ENCODE measurements at regions not wholly inside any gene's neighbourhood (a gene's known extent, or its start where the extent isn't known, plus 50 kb on each side); places are given as distances from the start of the nearest gene placed in this dataset.

DNA sequence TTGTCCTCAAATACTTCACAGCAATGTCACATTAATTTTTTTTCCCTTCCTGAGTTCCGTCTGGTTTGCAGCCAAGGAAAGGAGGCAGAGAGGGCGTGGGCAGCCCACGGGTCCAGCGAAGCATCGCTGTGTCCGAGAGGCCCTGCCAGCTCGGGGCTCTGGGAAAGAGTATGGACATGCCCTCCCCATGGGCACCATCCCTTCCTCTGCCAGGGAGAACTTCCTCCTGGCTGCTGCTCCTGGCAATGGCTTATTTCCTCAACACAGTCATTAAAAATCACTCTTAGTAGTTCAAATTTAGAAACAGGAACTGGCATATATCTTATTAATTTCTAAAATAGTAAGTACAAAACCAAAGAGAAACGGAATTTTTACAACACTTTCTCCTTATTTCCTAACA, 115.4 kb downstream of the RIPK4 start:
- FAIRE-seq, result no peak

DNA sequence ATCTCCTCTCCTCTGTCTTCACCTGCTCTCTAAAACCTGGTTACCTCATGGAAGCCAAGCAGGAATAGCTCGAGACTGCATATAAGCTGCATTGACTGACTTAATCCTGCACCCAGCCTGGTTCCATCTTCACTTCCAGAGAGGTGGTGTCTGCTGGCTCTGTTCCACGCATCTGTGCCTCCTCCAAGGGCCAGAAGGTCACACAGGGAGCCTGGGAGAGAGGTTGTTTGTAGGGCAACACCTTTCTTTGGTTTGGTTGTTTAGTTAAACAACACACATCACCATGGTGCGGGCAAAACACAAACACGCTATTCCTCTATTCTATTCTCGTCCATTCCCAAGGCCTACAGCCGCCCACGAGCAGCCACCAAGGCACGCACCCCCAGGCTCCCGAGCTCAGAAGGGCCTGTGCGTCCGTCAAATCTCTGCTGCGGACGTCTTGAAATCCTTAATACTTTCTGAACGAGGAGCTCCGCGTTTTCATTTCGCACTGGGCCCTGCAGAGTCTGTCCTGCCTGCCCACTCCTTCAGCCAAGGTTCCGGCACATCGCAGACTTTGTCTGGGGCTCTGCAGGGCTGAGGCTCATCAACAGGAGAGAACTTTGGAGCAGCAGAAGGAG, 116.2 kb downstream of the RIPK4 start:
- no peak for FAIRE-seq

DNA sequence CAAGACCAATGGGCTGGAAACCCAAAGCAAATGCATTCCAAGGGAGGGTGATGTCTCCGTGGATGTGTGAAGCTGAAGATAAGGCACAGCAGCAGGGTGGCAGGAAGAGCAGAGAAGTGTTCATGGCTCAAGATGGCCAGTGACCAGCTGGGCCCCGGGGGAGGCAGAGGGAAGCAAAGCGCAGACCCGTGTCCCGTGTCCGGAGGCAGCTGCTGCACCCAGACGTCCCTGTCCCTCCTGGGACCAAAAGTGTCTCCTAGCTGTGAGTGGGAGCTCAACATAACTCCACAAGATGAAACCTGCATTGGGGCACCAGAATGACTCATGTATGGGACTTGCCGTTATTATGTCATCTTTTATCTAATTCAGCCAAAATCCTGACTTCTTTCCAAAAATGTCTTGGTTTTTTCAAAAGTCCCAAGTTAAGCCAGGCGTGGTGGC, 118.2 kb downstream of the RIPK4 start:
- FAIRE-seq, result no peak

DNA sequence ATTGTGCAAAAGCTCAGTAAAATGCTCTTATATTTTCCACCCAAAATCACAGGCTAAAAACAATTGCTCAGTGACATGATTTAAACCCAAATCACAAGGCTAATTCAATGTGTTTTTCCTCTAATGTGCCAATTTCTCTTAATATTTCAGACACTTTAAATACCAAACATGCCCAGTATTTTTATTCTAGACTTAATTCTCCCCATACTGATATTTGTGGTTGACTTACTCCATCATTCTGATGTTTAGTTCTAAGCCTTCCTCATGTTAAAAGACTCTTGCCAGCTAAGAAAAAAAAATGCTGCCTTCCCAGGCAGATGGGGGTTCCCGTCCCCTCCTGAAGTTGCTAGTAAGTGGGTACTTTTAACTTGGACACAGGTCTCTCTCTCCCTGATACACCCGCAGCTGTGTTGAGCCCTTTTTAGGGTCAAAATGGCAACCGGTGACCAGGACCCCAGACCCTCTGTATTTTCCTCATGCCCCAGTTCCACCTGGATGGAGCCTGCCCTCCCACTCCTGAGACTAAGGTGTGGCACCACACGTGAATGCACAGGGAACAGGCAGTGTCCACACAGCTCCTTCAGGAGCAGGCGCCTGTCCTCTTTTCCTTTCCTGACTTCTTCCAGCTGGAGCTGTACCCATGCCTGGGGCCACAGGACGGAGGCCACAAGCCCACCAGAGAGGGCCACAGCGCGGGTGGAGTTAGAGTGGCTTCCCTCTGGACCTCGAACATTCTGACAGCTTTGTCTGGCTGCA, 118.9 kb downstream of the RIPK4 start:
- no peak for FAIRE-seq

DNA sequence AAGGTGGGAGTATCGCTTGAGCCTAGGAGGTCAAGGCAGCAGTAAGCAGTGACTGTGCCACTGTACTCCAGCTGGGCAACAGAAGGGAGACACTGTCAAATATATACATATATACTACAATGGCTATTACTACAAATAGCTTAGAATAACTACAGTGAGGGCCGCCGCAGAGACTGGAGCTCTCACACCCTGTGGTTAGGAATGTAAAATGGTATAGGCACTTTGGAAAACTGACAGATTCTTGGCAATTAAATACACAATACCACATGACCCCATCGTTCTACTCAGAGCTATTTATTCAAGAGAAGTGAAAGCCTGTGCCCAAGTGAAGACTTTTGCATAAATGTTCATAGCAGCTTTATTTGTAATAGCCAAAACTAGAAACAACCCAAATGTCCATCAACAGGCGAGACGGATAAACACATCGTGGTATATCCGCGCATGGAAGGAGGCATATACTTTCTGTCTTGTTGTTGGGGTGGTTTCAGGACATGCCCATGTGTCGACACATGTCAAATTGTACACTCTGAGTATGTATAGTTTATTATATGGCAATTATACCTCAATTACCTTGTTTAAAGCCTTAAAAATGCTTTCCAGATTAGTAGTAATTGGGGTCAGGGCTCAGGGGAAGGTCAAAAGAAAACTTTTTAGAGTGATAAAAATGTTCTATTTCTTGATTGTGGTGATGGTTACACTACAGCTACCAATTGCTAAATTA, 123.4 kb downstream of the RIPK4 start:
- FAIRE-seq, result no peak

DNA sequence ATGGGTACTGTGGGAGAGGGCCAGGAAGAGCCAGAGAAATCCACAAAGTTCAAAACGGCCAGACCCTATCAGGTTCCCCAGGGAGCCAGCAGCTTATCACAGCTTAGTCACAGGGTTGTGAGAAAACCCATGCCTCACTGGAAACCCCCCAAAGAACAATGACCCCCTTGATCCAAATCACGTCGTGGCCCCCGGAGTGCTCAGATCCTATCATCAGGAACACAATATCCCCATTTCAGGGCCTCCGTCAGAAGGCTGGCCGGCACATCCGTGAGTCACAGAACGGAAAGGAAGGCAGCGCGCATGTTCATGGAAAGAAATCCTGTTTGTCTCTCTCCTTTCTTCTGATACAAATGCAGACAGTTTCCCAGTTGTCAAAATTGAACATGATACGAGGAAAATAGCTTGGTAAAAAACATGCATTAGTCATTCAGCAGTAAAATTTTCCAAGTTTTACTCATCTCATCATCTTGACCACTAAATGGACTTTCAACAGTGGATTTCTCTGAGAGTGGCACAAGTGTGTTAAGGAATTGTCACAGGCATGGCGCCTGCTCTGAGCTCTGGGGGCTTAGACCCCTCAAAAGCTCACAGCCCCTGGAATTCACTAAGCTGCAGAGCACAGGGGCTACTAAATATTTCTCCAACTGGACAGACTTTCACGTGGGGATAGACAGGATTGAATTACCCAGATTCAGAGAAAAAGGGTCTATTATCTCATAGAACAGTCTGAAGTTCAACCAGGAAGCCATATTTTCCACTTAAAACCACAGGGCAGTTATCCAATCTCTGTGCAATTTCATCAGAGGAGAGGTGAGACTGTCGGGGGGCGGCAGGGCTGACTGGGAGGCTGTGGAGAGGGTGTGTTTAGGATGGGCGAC, 124.8 kb downstream of the RIPK4 start:
- FAIRE-seq, result no peak

DNA sequence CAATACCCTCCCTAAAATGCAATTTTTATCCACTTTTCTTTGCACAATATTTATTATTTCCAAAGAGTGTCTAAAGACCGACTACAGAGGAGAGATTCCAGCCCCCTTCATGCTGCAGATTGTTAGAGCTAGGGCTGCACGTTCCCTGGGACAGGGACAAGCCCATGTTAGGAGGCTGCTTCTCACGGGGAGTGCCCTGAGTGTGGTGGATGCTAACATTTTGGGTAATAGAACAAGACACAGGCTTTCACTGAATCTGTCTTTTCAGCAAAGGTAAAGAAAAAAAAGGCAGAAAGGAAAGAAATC, 125.4 kb downstream of the RIPK4 start:
- FAIRE-seq, result no peak

DNA sequence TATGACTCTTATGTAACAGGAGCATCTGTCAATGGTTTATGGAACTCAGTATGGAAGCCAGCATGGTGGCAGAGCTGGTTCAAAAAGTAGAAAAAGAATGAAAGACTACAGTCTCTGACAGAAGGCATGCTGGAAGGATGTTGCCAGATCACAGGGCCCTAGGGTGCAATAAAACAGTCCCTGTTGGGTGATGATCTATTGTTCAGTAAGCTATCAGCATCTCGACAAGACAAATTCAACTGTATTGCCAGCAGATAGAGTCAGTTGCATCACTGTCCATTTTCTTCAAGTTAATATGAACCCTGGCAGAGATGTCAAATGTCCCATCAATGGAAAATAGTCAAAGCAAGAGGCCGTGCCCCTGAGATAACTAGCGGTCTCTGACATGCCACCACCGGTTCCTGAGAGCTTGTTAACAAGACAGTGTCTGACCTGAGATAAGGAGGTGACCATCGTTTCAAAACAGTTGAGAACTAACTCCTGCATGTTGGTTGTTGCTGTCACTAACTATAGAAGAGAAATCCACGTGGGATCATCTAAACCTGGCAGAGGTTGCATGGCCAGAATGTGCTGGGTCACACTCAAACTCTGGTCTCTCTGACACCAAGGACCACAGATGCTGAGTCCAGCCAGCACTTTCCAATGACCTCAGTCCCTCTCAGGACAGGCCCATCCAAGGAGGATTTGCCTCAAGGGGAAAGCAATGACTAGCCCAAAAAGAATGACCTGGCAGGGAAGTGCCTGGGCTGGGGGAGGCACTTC, 125.9 kb downstream of the RIPK4 start:
- FAIRE-seq, result no peak

DNA sequence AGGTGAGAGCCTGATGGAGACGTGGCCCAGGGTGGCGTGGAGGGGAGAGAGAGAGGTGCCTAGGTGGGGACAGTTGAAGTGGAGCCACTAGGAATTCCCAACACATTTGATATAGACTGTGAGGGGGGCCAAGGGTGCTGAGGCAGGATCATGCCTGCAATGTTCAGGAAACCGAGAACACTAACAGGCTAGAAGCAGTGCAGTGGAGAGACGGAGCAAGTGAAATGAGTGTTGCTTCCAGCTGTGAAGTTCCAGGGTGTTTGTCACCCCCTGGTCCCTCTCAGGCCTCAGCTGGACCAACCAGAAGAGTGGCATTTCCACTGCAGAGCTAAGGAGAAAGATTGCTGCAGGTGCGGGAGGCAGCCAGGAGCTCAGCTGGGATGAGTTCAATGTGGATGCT, 127.1 kb downstream of the RIPK4 start:
- no peak for FAIRE-seq

DNA sequence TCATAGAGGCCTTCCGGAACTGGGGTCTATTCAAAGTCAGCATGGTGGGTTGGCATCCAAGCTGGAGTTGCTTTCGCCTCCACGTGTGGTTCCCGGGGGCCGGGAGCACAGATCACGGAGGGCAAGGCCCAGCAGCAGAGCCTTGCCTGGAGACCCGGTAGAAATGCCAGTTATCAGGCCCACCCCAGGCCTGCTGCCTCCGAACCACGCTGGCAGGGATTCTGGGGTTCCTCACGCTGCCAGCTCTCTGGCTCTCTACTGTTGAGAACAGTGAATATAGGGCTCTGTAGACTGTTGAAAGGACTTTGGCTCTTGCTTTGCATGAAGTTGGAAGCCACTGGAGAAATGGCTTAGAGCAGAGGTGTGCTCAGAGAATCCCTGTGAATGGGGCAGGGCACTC, 127.5 kb downstream of the RIPK4 start:
- no peak for FAIRE-seq

DNA sequence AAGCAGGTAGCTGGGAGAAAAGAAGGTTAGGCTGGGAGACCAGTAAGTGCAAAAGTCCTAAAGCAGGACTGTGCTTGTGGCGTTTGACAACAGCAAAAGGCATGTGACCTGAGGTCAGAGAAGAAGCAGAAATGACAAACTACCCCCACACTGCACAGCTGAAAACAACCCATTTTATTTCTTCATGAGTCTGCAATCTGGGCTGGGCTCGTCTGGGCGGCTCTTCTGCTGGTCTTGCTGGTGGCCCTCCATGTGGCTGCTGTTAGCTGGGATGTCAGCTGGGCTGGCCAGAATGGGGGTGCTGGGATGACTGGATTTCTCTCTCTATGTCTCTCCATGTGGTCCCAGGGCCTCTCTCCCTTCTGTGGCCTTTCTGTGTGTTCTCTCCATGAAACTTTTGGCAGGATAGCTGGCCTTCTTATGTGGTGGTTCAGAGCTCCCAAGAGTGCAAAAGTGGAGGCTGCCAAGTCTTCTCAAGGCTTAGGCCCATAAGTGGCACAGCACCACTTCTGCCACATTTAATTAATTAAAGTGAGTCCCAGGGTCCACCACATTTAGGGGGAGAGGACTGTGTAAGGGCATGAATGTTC, 128.6 kb downstream of the RIPK4 start:
- FAIRE-seq, result no peak

DNA sequence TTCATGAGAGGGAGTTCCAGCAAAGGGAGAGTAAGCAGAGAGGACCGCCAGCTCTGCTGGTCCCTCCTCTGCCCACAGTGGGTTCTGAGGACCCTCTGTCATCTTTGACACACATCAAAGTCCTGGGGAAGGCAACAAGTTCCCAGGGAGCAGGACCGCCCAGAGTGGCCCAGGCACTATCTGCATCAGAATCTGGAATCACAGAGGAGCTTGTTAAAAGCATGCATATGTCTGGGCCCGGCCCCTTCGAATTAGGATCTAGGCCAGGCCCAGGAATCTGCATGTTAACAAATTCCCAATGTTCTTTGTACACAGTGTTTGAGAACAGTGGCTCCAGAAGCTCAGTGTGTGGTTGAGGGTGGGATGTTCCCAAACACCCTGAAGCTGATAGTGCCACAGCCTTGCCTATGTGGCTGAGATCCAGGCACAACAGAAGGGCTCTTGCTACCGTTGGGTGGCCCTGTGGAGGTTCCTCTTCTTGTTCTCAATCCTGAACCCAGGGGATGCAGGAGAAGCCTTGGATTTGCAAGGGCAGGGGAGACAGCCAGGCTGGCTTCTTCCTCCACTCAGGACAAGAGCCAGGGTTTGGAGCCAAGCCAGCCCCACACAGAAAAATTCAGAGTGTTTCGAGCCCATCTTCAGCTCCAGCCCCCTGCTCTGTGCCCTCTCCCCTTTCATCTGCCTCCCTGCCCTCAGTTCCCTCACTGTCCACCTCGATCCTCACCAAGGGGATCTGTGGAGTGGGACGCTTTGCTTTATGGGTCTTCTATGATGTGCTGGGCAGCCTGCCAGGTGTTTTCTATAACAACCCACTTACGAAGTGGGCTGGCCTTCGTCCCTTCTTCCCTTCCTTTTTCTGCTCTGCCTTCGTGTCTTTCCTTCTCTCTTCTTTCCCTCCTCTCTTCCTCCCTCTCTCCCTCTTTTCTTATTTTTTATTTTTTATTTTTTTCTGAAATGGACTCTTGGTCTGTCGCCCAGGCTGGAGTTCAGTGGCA, 129.0 kb upstream of the TMPRSS2 start:
- no peak for FAIRE-seq

DNA sequence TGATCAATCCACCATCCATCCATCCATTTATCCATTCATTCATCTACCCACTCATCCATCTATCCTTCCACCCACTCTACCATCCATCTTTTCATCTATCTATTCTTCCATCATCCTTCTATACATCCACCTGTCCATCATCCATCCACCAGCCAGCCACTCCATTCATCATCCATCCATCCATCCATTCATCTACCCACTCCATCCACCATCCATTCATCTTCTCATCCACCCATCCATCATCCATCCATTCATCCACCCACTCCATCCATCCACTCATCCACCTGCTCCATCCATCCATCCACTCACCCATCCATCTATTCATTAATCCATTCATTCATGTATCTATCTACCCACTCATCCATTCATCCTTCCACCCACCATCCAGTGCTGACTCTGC, 127.9 kb upstream of the TMPRSS2 start:
- no peak for FAIRE-seq

DNA sequence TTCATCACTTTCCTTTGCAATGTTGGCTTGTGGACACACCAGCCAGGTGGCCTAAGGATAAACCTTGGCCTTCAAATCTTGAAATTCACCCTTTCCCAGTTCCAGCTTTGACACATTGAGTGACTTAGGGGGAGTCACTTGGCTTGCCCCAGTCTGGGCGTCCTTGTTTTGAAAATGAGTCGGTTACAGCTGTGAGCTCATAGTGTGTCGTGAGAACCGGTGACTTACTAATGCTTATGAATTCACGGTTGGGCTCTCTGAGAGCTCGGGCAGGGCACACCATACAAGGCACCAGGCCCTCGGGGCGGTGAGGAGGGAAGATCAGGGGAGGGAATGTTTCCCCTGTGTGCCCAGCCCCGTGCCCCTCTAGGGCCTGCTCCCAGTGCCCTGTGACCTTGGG, 126.9 kb upstream of the TMPRSS2 start:
- FAIRE-seq, result no peak

DNA sequence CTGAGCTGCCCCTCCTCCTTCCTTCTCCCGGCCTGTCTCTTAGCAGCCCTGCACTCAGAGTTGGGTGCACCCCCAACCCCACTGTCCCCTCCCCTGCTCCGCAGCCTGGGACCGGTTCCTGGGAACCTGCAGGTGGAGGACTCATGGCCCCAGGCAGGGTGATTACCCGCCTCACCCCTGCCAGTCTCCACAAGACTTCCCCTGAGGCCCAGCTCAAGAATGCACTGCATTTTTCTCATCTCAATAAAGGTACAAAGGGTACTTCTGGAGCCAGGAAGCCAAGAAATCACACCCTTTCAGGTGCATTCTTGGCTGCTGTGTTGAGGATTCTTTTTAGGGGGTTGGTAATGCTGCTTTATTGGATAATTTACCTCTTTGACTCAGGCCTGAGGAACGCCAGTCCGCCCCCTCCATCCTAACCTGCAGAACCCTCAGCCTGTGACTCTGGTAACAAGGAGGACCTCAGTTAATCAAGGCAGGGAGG, 126.3 kb upstream of the TMPRSS2 start:
- FAIRE-seq, result no peak

DNA sequence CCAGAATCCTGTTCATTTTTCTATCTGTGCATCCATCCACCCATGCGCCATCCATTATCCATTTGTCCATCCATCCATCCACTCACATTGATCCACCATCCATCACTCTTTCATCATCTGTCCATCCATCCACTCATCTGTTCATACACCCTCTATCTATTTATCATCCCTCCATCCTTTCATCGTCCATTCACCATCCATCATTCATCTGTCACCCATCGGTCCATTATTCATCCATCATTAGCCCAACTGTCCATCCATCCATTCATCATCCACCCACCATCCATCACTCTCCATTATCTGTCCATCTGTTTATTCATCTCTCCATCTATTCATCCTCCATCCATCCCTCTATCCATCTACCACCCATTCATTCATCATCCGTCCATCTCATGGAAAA, 125.7 kb upstream of the TMPRSS2 start:
- FAIRE-seq, result no peak

DNA sequence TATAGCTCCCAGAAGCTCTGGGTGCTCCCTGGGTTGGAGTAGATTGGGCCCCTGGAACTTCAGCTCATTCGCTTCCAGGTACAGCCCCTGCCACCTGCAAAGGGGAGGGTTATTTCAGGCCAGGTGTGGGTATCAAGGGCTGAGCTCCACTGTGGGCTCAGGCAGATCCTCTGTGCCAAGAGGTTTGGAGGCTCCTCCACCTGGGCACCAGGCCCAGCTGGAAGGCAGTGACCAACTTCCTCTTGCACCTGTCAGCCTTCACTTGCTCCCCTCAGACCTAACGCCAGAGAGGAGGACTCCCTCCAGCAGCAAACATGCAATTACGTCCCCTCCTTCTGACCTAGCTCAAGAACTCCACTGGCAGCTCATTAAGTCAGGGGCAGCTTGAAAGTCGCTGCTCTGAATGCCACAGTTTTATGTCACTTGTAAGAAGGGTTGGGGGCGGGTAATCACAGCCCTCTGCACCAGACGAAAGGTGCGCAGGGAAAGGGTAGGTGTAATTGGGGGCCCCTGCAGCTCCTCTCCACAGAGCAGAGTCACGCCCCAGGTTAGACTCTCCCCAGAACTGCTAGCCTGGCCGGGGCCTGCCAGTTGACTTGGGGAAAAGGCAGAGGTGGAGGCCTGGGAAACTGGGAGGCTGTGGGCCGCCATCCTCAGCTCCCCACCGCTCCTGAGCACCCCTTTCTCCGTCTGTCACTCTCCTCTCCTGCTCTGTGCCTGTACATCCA, 125.0 kb upstream of the TMPRSS2 start:
- FAIRE-seq, result no peak

DNA sequence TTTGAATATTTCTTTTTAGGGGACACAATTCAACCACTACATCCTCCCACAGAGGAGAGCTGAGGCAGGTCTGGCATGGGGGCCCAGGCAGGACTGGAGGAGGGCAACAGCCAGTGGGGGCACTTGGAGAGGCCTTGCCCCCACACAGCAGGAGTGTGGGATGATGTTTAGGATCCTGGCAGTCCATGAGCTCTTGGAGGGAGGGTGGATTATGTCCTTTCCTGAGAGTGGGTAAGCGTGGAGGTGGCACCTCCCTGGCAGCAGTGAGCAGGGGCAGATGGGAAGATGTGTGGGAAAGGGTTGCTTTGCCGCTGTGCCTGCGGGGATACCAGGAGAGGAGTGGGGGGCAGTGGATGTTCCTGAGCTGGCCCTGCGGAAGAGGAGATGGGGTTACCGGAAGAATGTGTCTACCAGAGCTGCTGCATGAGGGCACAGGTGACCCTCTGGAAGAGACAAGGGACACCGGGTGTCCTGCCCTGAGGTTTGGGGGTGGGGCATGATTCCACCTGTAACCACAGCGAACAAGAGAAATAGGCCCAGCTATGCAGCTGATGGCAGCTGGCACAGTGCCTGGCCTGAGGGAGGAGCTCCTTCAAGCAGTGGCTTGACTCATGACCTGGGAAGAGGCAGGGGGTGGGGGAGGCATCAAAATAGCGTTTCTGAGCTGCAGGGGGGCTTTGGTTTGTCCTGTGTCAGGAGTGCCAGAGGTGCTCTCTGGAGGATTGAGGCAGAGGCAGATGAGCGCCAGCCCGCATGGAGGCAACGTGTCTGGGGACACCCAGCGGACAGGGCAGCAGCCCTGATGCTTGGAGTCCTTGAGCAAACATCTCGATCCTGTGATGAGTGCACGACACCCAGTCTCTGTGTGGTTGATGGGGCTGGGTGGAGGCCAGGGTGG, 123.9 kb upstream of the TMPRSS2 start:
- FAIRE-seq, result no peak

DNA sequence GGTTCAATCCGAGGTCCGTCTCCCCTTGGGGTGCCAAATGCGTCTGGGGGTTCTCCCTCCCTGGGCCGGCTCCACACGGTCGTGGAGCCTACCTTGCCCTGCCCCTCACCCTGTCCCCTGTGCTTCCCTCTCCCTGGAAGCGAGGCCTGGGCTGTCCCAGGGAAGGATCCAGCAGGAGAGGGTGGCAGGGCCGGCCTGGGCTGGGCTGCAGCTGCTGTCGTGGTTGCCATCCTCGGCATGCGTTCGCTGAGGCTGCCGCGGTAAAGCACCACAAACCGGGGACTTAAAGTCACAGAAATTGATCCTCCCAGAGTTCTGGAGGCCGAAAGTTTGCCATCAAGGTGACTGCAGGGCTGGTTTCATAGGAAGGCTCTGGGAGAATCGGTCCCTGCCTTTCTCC, 123.0 kb upstream of the TMPRSS2 start:
- no peak for FAIRE-seq

All from endometrium (tissue), 2 donors.